ENCODE measurements at regions not wholly inside any gene's neighbourhood (a gene's known extent, or its start where the extent isn't known, plus 50 kb on each side); places are given as distances from the start of the nearest gene placed in this dataset.

DNA sequence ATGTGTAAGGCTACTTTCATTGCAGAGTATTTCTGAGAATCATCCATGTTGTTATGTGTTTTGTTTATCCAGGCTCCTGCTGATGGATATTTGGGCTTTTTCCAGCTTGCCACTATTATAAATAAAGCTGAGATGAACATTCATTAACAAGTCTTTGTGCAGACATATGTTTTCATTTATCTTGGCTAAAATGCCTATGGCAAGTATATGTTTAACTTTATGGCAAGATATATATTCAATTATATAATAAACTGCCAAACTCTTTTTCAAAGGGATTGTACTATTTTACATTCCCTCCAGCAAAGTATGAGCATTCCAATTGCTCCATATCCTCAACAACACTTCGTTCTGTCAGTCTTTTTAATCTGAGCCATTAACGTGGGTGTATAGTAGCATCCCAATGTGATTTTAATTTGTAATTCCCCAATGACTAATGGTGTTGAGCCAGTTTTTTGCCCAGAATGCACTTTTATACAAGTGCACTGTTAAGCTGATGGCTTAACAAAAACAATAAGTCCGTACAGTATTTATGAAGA lies 452.4 kb downstream of the SHQ1 start:
- Histone ChIP-seq H3K4me3 (no peak overlapping the region), H3K4me1 (peaks cover 0 to 67% (median 16%) of the 10 kb centered on the region in 4 donors), H3K36me3 (no peaks in the 10 kb centered on the region), H3K9me3 (no peaks in the 10 kb centered on the region), H3K27ac (no peak overlapping the region), H3K27me3 (no peaks in the 10 kb centered on the region)
- no peak for DNase-seq (ENCODE audit: low spot score in 2 of 2)
- TF ChIP-seq POLR2A (IDR thresholded peaks at IDR 0.05): no peak
- TF ChIP-seq, protein P1, sequence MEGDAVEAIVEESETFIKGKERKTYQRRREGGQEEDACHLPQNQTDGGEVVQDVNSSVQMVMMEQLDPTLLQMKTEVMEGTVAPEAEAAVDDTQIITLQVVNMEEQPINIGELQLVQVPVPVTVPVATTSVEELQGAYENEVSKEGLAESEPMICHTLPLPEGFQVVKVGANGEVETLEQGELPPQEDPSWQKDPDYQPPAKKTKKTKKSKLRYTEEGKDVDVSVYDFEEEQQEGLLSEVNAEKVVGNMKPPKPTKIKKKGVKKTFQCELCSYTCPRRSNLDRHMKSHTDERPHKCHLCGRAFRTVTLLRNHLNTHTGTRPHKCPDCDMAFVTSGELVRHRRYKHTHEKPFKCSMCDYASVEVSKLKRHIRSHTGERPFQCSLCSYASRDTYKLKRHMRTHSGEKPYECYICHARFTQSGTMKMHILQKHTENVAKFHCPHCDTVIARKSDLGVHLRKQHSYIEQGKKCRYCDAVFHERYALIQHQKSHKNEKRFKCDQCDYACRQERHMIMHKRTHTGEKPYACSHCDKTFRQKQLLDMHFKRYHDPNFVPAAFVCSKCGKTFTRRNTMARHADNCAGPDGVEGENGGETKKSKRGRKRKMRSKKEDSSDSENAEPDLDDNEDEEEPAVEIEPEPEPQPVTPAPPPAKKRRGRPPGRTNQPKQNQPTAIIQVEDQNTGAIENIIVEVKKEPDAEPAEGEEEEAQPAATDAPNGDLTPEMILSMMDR (IDR thresholded peaks at IDR 0.05): no peak
- no peak for TF ChIP-seq EP300 (IDR thresholded peaks at IDR 0.05)
- WGBS, 2 donors: 32 to 41% methylated on average over 3 of the region's 3 CpGs

DNA sequence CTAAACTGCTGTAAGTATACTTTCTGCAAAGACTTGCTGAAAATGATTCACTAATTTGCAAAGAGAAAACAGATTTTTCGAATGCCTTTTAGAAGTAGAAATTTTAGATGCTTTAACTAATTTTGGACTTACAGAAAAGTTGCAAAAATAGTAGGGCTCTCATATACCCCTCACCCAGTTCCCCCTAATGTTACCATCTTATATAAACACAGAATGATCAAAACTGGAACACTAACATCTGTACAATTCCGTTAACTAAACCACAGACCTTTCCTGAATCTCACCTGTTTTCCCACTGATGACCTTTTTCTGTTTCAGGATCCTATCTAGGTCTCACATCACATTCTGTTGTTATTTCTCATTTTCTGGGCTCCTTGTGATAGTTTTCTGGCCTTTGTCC lies 454.8 kb downstream of the SHQ1 start:
- DNase-seq (ENCODE audit: low spot score in 2 of 2): no peak
- peaks cover 0 to 75% (median 23%) of the 10 kb centered on the region in 4 donors for H3K4me1 ChIP-seq
- TF ChIP-seq POLR2A (IDR thresholded peaks at IDR 0.05) (no peak), EP300 (IDR thresholded peaks at IDR 0.05) (no peak)
- TF ChIP-seq, protein P1 (IDR thresholded peaks at IDR 0.05): no peak
- no peaks in the 10 kb centered on the region for H3K27me3 ChIP-seq
- H3K36me3 ChIP-seq: no peaks in the 10 kb centered on the region
- H3K4me3 ChIP-seq: no peak overlapping the region
- H3K27ac ChIP-seq: no peak overlapping the region
- no peaks in the 10 kb centered on the region for H3K9me3 ChIP-seq
- 92 to 95% methylated on average over 2 of the region's 2 CpGs for WGBS, 2 donors

DNA sequence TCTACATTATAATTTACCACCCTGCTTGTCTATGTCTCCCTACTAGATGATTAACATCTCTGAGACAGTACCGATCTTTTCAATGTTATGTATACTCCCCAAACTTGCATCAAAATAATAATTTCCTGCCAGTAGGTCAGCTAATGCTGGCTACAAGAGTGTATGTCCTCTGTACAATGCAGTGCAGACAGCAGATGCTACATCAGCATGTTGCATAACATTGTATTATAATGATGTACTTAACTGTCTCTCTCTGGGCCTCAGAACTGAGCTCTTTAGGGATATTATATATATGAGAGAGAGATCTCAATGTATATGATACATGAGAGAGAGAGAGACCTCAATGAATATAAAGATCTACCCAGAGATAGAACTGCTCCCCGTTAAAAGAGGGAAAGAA lies 456.6 kb downstream of the SHQ1 start:
- TF ChIP-seq, protein P1 (IDR thresholded peaks at IDR 0.05): no peak
- TF ChIP-seq EP300 (IDR thresholded peaks at IDR 0.05): no peak
- TF ChIP-seq POLR2A (IDR thresholded peaks at IDR 0.05): no peak
- WGBS, 2 donors: 48 to 63% methylated on average over 2 of the region's 2 CpGs
- DNase-seq (ENCODE audit: low spot score in 2 of 2): no peak
- Histone ChIP-seq H3K9me3 (no peaks in the 10 kb centered on the region), H3K4me3 (no peak overlapping the region), H3K4me1 (peaks cover 0 to 76% (median 26%) of the 10 kb centered on the region in 4 donors), H3K36me3 (no peaks in the 10 kb centered on the region), H3K27ac (peak overlapping the region in 1 of 4 donors; percentile 56), H3K27me3 (no peaks in the 10 kb centered on the region)

DNA sequence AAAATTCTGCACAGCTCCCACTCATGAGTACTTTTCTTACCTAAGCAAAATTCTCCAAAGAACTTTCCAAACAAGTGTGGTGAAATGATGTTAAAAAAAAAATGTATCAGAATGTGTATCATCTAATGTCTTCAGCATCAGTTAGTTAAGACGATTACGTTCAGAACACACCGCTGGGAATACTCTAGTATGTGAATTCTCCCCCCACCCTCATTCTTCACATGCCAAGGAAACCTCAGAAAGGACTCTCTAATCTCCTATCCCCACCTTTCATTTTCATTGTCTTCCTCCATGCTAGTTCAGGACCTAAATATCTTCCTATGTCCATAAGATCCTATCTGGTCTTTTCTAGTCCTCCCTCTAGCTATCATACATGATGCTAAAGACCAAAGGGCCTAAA lies 457.4 kb downstream of the SHQ1 start:
- Histone ChIP-seq H3K4me3 (no peak overlapping the region), H3K9me3 (no peaks in the 10 kb centered on the region), H3K27ac (peak overlapping the region in 2 of 4 donors; percentile 48 to 56), H3K36me3 (no peaks in the 10 kb centered on the region), H3K4me1 (peaks cover 0 to 71% (median 24%) of the 10 kb centered on the region in 4 donors), H3K27me3 (no peaks in the 10 kb centered on the region)
- WGBS, 2 donors: 42 to 56% methylated on average over 3 of the region's 3 CpGs
- TF ChIP-seq EP300 (IDR thresholded peaks at IDR 0.05): no peak
- TF ChIP-seq POLR2A (IDR thresholded peaks at IDR 0.05): no peak
- TF ChIP-seq, protein P1 (IDR thresholded peaks at IDR 0.05): no peak
- no peak for DNase-seq (ENCODE audit: low spot score in 2 of 2)

DNA sequence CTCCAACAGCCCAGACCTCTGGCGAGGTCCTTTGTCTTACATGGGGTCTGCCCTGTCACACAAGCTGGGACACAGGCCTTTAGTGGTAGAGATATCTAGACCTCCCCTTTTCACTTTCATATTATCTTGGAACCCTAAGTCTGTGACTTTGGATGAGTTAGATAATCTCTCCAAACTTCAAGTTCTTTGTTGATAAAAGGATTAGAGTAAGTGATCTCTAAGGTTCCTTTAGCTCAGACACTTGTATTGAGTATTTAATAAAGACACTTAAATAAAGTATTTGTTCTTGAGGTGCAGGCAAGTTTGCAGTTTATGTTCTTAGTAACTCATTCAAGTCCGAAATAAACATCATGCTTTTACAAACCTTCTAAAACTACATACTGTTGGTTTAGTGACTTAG lies 459.6 kb downstream of the SHQ1 start:
- Histone ChIP-seq H3K36me3 (no peaks in the 10 kb centered on the region), H3K27ac (no peak overlapping the region), H3K27me3 (no peaks in the 10 kb centered on the region), H3K4me1 (peaks cover 0 to 82% (median 31%) of the 10 kb centered on the region in 4 donors), H3K4me3 (no peak overlapping the region), H3K9me3 (no peaks in the 10 kb centered on the region)
- DNase-seq (ENCODE audit: low spot score in 2 of 2): no peak
- TF ChIP-seq POLR2A (IDR thresholded peaks at IDR 0.05): no peak
- 92 to 99% methylated on average over 2 of the region's 2 CpGs for WGBS, 2 donors

DNA sequence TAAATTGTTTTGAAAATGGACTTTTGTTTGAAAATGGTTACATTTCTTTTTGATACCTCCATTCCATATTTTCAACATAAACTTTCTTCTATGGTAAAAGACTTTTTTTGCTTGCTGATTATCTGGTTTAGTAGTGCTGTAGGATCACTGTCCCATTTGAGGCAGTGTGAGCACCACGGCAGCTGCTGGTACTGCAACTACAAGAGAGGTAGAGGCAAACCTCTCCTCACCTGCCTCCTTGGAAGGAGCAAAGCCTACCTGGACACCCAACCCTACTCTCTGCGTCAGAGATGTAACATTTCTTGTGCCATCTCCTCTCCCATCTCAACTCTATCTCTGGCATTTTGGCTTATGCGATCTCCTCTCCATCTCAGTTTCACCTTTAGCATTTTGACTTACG lies 460.1 kb downstream of the SHQ1 start:
- Histone ChIP-seq H3K4me1 (peaks cover 0 to 85% (median 33%) of the 10 kb centered on the region in 4 donors), H3K9me3 (no peaks in the 10 kb centered on the region), H3K36me3 (no peaks in the 10 kb centered on the region), H3K27ac (no peak overlapping the region), H3K4me3 (no peak overlapping the region), H3K27me3 (no peaks in the 10 kb centered on the region)
- DNase-seq (ENCODE audit: low spot score in 2 of 2): no peak
- WGBS, 2 donors: 85 to 88% methylated on average over 4 of the region's 4 CpGs
- TF ChIP-seq, protein P1 (IDR thresholded peaks at IDR 0.05): no peak
- no peak for TF ChIP-seq EP300 (IDR thresholded peaks at IDR 0.05)
- TF ChIP-seq POLR2A (IDR thresholded peaks at IDR 0.05): no peak
